Ecto neural progenitor cell (in vitro differentiated cells): ENCODE measurements at regions not wholly inside any gene's neighbourhood (a gene's known extent, or its start where the extent isn't known, plus 50 kb on each side); places are given as distances from the start of the nearest gene placed in this dataset.

Source experiments
- DNase-seq: peaks from one replicate; pipeline ENCODE4 v3.0.0-alpha.2; 2018; ENCODE audit warnings: low spot score

DNA sequence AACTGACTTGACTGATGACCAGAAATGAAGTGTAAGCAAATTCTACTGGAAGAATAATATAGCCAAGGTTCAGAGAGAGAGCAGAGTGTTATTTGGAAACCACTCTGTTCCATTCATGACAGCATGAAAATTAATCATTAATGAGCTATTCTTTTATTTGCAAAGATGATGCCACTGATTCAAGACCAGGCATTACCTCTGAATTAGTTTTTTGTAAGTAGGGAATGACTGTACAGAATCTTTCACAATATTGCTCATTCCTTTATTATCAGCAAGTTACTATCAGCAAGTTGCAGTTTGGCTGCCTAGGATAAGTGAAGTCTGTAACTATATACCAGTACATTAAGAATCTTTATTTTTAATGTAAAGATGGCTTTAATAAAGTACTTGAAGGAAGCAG, 75.1 kb upstream of the RGMB start:
- DNase-seq = no peak

DNA sequence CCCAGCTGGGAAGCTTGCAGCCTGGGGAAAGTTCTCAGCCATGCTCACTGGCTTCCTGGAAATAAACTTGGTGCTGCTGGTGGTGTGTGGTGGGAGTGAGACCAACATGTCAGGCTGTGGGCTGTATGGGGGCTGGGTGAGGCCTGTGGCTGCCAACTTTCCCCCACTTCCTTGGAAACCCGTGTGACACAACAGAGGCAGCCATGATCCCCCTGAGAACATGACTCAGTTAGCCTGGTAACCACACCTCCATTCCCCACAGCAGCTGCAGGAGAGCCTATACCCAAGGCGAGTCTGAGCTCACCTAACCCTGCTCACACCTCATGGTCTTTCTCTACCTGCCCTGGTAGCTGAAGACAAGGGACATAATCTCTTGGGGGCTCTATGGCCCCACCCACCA, 72.7 kb upstream of the RGMB start:
- DNase-seq = no peak

DNA sequence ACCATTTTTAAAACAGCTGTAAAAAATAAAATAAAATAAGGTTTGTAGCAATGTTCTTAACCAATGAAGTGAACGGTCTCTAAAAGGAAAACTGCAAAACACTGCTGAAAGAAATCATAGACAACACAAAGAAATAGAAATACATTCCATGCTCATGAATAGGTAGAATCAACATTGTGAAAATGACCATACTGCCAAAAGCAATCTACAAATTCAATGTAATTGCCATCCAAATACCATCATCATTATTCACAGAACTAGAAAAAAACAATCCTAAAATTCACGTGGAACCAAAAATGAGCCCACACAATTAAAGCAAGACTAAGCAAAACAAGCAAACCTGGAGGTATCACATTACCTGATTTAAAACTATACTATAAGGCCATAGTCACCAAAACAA, 67.6 kb upstream of the RGMB start:
- no peak for DNase-seq

DNA sequence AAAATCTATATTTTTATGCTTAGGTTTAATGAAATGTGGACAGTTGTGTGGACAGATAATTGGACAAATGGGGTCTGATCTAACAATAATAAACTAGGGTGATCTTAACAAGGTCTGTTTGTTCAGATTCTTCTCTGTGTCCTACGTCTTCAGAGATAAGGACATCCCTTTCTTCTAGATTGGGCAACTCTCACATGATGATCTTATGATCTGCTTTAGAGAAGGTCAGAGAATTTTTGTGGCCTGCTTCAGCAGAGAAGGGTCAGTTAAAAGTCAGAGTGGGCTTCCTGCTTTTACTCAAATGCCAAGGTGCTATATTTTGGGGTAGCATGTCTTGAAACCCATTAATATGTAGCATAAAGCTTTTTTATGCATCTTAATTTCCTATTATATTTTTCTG, 63.8 kb upstream of the RGMB start:
- no peak for DNase-seq

DNA sequence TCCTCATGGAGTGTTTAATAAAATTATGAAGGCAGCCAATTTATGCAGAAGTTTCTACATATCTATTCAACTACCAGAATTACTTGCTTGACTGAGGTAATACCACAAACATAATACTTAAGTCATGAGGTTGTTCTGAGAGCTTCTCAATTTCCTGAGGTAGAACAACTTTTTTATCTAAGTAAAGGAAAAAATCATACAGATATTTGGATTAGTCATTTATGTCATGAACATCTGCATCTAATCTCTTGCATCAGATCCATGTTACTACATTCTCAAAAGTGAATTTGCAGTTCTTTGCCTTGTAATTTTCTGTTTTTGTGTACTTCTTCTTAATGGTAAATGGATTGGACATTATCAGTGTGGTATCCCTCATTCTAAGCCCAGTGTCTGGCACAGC, 60.4 kb upstream of the RGMB start:
- DNase-seq = no peak

DNA sequence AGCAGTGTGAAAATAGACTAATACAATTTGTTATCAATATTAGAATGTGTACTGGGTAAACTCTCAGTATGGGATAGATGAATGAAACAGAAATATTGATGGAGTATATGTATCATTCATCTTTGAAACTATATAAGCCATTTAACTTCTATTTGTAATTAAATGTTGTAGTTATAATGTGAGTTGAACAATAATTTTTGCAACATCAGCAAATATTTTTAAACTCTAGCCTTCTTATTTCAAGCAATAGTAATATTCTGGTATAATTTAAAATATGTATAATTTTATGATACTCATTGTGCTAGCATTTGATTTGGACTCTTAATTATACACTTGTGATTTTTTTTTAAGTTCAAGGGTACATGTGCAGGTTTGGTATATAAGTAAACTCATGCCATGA, 59.6 kb upstream of the RGMB start:
- DNase-seq = no peak

DNA sequence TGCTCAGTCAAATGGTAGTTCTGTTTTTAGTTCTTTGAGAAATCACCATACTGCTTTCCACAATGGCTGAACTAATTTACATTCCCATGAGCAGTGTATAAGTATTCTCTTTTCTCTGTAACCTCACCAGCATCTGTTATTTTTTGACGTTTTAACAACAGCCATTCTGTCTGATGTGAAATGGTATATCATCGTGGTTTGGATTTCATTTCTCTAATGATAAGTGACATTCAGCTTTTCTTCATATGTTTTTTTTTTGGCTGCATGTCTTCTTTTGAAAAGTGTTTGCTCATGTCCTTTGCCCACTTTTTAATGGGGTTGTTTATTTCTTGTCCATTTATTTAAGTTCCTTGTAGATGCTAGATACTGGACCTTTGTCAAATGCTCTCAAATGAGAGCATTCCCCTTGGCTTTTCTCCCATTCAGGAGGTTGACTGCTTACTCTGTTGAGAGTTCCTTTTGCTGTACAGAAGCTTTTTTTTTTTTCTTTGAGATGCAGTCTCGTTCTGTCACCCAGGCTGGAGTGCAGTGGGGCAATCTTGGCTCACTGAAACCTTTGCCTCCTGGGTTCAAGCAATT, 58.7 kb upstream of the RGMB start:
- DNase-seq = no peak

DNA sequence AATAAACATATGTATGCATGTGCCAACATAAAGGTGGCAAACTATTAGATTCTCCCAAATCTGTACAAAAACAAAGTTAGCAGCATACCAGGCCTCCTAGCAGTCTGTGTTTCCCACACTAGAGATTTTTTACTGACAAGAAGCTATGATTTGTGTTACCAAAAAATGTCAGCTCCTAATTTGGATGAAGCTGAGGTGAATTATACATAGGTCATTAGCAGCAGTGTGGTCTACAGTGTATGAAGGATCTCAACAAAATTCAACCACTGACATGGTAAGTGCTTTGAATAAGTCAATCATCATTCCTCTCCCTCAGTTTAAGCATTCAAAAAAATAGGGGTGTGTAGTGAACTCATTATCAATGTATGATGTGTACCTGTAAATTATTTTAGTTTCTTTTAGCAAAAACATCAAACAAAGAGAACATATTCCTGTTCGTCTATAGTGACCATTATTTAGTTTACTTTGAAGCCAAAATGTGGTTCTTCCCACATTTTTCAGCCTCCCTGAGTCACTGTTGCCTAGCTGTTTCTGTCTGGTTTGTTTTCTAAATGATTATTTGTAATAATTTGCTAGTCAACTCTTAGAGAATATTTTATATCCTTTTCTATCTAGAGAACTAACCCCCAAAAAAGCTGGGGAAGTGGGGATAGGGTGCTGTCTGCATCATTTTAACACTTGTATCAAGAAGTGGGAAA, 52.1 kb upstream of the RGMB start:
- DNase-seq = no peak

DNA sequence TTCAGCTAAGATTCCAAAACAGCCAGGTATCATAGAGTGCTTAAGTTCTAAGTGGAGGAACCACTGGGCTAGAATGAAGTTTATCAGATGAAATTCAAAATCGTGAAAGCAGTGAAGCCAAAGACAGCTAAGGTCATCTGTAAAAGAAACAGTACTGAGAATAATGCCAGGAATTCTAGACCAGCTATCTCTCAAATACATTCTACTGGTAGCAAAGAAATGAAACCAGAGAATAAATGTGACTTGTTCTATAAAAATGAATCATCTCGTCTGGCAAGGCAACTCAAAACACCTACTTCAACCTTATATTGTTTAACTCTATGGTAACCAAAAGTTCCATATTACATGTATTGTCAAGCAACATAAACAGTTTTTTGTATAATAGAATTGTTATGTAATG, 51.3 kb upstream of the RGMB start:
- no peak for DNase-seq

DNA sequence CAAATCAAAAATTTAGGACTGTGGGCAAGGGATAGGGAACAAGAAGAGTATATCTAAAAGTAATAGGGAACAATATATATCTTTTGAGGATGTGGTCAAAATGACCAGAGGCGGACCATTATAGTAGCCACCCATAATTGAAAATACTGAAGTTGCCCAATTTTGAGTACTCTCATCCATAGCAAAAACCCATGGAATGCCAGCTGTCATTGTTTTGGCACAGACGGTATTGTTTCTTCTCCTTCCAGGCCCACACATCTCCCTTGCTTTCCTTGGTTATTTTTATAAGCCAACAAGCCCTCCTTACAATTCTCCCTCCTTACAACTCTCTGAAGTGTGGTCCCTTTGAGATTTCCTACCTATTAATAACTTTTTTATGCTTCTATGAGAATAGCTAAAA, 50.4 kb upstream of the RGMB start:
- DNase-seq = no peak
